ENCODE measurements at regions not wholly inside any gene's neighbourhood (a gene's known extent, or its start where the extent isn't known, plus 50 kb on each side); places are given as distances from the start of the nearest gene placed in this dataset.

DNA sequence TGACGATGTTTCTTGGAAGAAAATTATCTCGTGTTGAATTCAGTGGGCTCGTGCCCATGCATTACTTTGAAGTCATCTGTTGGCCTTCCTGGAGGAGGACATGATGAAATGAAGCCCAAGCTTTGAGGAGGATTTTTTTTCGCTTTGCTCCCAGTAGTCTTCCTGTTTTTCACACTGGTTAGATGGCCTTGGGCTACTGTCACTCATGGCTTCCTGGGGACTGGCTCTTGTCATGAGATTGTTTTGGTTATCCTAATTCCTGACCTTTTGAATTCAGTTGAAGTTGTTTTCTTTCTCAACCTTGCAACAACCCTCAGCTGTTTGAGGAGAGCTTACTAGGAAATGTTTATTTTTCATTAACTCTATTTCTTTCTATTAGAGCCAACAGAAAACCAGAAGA lies 430.7 kb downstream of the HS3ST3B1 start:
- no peaks in the 10 kb centered on the region for H3K36me3 Mint-ChIP-seq
- ATAC-seq = no peak
- peaks cover 15% of the 10 kb centered on the region for H3K4me1 Mint-ChIP-seq
- no peak overlapping the region for H3K4me3 Mint-ChIP-seq
- H3K27me3 Mint-ChIP-seq (ENCODE audit: low read depth) = no peaks in the 10 kb centered on the region
- TF ChIP-seq NFATC4 (CRISPR knock-in tag; IDR thresholded peaks at IDR 0.05) = no peak
- no peak for TF ChIP-seq GRHL2 (CRISPR knock-in tag; IDR thresholded peaks at IDR 0.05; ENCODE audit: insufficient replicate concordance, severe bottlenecking)
- no peak for TF ChIP-seq CBFB (CRISPR knock-in tag; IDR thresholded peaks at IDR 0.05; ENCODE audit: low read depth)
- no peak for TF ChIP-seq SP1 (CRISPR knock-in tag; conservative IDR thresholded peaks at IDR 0.05)
- no peak for TF ChIP-seq MAX (CRISPR knock-in tag; IDR thresholded peaks at IDR 0.05)
- no peak for TF ChIP-seq PRDM15 (CRISPR knock-in tag; IDR thresholded peaks at IDR 0.05)
- no peak for TF ChIP-seq TCF7 (CRISPR knock-in tag; IDR thresholded peaks at IDR 0.05; ENCODE audit: low read depth)
- no peak for TF ChIP-seq ATF2 (CRISPR knock-in tag; IDR thresholded peaks at IDR 0.05; ENCODE audit: borderline replicate concordance, low read depth)
- TF ChIP-seq ESRRA (CRISPR knock-in tag; IDR thresholded peaks at IDR 0.05; ENCODE audit: borderline replicate concordance) = no peak
- TF ChIP-seq, protein P1, sequence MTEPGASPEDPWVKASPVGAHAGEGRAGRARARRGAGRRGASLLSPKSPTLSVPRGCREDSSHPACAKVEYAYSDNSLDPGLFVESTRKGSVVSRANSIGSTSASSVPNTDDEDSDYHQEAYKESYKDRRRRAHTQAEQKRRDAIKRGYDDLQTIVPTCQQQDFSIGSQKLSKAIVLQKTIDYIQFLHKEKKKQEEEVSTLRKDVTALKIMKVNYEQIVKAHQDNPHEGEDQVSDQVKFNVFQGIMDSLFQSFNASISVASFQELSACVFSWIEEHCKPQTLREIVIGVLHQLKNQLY (CRISPR knock-in tag; IDR thresholded peaks at IDR 0.05) = no peak
- no peak for TF ChIP-seq FOXK1 (CRISPR knock-in tag; IDR thresholded peaks at IDR 0.05)
- TF ChIP-seq NFE2L1 (CRISPR knock-in tag; IDR thresholded peaks at IDR 0.05) = no peak
- no peak for TF ChIP-seq HMGA2 (CRISPR knock-in tag; IDR thresholded peaks at IDR 0.05)
- no peak for TF ChIP-seq GTF2I (CRISPR knock-in tag; conservative IDR thresholded peaks at IDR 0.05)
- TF ChIP-seq, protein P2, sequence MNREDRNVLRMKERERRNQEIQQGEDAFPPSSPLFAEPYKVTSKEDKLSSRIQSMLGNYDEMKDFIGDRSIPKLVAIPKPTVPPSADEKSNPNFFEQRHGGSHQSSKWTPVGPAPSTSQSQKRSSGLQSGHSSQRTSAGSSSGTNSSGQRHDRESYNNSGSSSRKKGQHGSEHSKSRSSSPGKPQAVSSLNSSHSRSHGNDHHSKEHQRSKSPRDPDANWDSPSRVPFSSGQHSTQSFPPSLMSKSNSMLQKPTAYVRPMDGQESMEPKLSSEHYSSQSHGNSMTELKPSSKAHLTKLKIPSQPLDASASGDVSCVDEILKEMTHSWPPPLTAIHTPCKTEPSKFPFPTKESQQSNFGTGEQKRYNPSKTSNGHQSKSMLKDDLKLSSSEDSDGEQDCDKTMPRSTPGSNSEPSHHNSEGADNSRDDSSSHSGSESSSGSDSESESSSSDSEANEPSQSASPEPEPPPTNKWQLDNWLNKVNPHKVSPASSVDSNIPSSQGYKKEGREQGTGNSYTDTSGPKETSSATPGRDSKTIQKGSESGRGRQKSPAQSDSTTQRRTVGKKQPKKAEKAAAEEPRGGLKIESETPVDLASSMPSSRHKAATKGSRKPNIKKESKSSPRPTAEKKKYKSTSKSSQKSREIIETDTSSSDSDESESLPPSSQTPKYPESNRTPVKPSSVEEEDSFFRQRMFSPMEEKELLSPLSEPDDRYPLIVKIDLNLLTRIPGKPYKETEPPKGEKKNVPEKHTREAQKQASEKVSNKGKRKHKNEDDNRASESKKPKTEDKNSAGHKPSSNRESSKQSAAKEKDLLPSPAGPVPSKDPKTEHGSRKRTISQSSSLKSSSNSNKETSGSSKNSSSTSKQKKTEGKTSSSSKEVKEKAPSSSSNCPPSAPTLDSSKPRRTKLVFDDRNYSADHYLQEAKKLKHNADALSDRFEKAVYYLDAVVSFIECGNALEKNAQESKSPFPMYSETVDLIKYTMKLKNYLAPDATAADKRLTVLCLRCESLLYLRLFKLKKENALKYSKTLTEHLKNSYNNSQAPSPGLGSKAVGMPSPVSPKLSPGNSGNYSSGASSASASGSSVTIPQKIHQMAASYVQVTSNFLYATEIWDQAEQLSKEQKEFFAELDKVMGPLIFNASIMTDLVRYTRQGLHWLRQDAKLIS (CRISPR knock-in tag; IDR thresholded peaks at IDR 0.05; ENCODE audit: borderline replicate concordance) = no peak
- no peak for TF ChIP-seq ZNF317 (CRISPR knock-in tag; IDR thresholded peaks at IDR 0.05; ENCODE audit: borderline replicate concordance, low read depth)
- no peak for TF ChIP-seq ETV6 (CRISPR knock-in tag; IDR thresholded peaks at IDR 0.05)
- TF ChIP-seq MXD4 (CRISPR knock-in tag; IDR thresholded peaks at IDR 0.05; ENCODE audit: borderline replicate concordance) = no peak
- TF ChIP-seq ATF1 (CRISPR knock-in tag; IDR thresholded peaks at IDR 0.05) = no peak
- H3K27ac Mint-ChIP-seq = no peak overlapping the region
- CTCF ChIA-PET = no interaction called here
- POLR2A ChIA-PET = interaction anchor here (0.5 kb wide), 1 partner anchor 389 kb away, joined by 4 read pairs; no protein-coding TSS in a partner anchor
- H3K9me3 Mint-ChIP-seq = peaks cover 20% of the 10 kb centered on the region
- DNase-seq (ENCODE audit: low spot score) = no peak

Data from WTC11 (cell line).